SKM-1 (cell line): ENCODE measurements at regions not wholly inside any gene's neighbourhood (a gene's known extent, or its start where the extent isn't known, plus 50 kb on each side); places are given as distances from the start of the nearest gene placed in this dataset.

Experiments
- DNase-seq: peaks from one replicate; lab custom pipeline; 2025; ENCODE audit not compliant: unreplicated experiment; lab: John Stamatoyannopoulos, UW

- DNase-seq, result no peak
Observed at GRCh38 chr16:54632322-54633220, 298.1 kb upstream of the IRX5 start.

- no peak for DNase-seq
Observed at GRCh38 chr16:54631782-54632181, 298.9 kb upstream of the IRX5 start.

- no peak for DNase-seq
Observed at GRCh38 chr16:54630284-54630967, 300.2 kb upstream of the IRX5 start.

- DNase-seq, result no peak
Observed at GRCh38 chr16:54628796-54629625, 301.7 kb upstream of the IRX5 start.

- DNase-seq, result no peak
Observed at GRCh38 chr16:54627616-54628015, 303.0 kb upstream of the IRX5 start.

- no peak for DNase-seq
Observed at GRCh38 chr16:54623636-54624035, 307.0 kb upstream of the IRX5 start.

- no peak for DNase-seq
Observed at GRCh38 chr16:54620197-54620596, 310.5 kb upstream of the IRX5 start.

GRCh38 chr16:54616610-54617009, 314.1 kb upstream of the IRX5 start:
- DNase-seq, result no peak

- no peak for DNase-seq
Observed at GRCh38 chr16:54605536-54606066, 319.0 kb upstream of the IRX3 start.

- DNase-seq, result no peak
Observed at GRCh38 chr16:54602666-54603065, 316.1 kb upstream of the IRX3 start.

GRCh38 chr16:54597222-54597621, 310.6 kb upstream of the IRX3 start:
- DNase-seq, result no peak

- DNase-seq, result no peak
Observed at GRCh38 chr16:54595621-54596020, 309.0 kb upstream of the IRX3 start.

GRCh38 chr16:54594601-54595391, 308.2 kb upstream of the IRX3 start:
- DNase-seq, result no peak

GRCh38 chr16:54591816-54592246, 305.2 kb upstream of the IRX3 start:
- DNase-seq, result no peak

- no peak for DNase-seq
Observed at GRCh38 chr16:54590836-54591235, 304.2 kb upstream of the IRX3 start.

GRCh38 chr16:54589326-54589725, 302.7 kb upstream of the IRX3 start:
- no peak for DNase-seq

- DNase-seq, result no peak
Observed at GRCh38 chr16:54588026-54588425, 301.4 kb upstream of the IRX3 start.

- no peak for DNase-seq
Observed at GRCh38 chr16:54587176-54587515, 300.6 kb upstream of the IRX3 start.

GRCh38 chr16:54586474-54587175, 300.0 kb upstream of the IRX3 start:
- no peak for DNase-seq

GRCh38 chr16:54585998-54586340, 299.4 kb upstream of the IRX3 start:
- DNase-seq, result no peak
